ENCODE measurements at regions not wholly inside any gene's neighbourhood (a gene's known extent, or its start where the extent isn't known, plus 50 kb on each side); places are given as distances from the start of the nearest gene placed in this dataset.

DNA sequence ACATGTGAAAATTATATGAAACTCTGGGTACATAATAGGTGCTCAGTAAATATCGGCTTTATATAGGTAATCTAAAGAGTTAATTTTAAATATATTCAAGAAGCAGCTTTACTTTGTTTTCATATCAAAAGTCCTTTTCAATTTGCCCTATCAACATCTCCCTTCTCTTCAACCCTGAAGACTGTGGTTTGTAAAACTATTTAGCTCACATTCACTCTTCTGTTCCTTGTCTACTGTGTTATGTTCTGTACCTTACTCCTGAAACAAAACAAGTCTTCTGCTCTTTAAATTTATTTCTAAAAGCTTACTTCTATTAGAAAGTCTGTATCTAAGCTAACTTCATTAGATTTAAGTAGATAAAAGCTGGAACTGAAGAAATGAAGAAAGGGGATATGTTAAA, 301.7 kb upstream of the PMFBP1 start:
- H4K20me1 ChIP-seq (ENCODE audit: insufficient read depth, low read length), result no peaks in the 10 kb centered on the region
- H3K27me3 ChIP-seq (ENCODE audit: control insufficient read depth in 2 of 2, insufficient read depth in 2 of 2, low read length in 2 of 2), result no peaks in the 10 kb centered on the region
- TF ChIP-seq, protein P1, sequence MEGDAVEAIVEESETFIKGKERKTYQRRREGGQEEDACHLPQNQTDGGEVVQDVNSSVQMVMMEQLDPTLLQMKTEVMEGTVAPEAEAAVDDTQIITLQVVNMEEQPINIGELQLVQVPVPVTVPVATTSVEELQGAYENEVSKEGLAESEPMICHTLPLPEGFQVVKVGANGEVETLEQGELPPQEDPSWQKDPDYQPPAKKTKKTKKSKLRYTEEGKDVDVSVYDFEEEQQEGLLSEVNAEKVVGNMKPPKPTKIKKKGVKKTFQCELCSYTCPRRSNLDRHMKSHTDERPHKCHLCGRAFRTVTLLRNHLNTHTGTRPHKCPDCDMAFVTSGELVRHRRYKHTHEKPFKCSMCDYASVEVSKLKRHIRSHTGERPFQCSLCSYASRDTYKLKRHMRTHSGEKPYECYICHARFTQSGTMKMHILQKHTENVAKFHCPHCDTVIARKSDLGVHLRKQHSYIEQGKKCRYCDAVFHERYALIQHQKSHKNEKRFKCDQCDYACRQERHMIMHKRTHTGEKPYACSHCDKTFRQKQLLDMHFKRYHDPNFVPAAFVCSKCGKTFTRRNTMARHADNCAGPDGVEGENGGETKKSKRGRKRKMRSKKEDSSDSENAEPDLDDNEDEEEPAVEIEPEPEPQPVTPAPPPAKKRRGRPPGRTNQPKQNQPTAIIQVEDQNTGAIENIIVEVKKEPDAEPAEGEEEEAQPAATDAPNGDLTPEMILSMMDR (IDR thresholded peaks at IDR 0.05), result no peak
- intact Hi-C loops (cut with micrococcal nuclease), result no loop called here
- no CpG with 5 or more reads among the region's 1 CpG for WGBS (ENCODE audit: insufficient coverage)
- no peak overlapping the region for H3K27ac ChIP-seq (ENCODE audit: low read depth in 1 of 2, low read length in 2 of 2)
- no peak for DNase-seq
- no peak overlapping the region for H2AFZ ChIP-seq (ENCODE audit: insufficient read depth, low read depth, low read length, poor library complexity, severe bottlenecking)
- no peaks in the 10 kb centered on the region for H3K79me2 ChIP-seq (ENCODE audit: insufficient read depth, low read length)
- H3K9ac ChIP-seq (ENCODE audit: insufficient read depth, low read length, poor library complexity, severe bottlenecking), result no peak overlapping the region
- no peak overlapping the region for H3K4me3 ChIP-seq (replicated peaks in 1 of 3; ENCODE audit: low read depth in 2 of 3, low read length in 3 of 3)
- H3K4me2 ChIP-seq (replicated peaks; ENCODE audit: extremely low read depth, low read length, poor library complexity, severe bottlenecking), result no peak overlapping the region
- Mint-ChIP-seq H3K27ac (no peak overlapping the region), H3K27me3 (ENCODE audit: low read depth in 3 of 3) (no peaks in the 10 kb centered on the region), H3K9me3 (no peaks in the 10 kb centered on the region), H3K4me1 (no peaks in the 10 kb centered on the region), H3K4me3 (no peak overlapping the region), H3K36me3 (peaks cover 0 to 4% of the 10 kb centered on the region in 2 donors)
- H3K9me3 ChIP-seq (replicated peaks in 1 of 2; ENCODE audit: control insufficient read depth in 1 of 2, insufficient read depth in 1 of 2, low read length in 2 of 2), result no peaks in the 10 kb centered on the region
- H3K36me3 ChIP-seq (replicated peaks in 1 of 2; ENCODE audit: control insufficient read depth in 1 of 2, insufficient read depth in 2 of 2, low read length in 2 of 2), result no peaks in the 10 kb centered on the region
- H3K4me1 ChIP-seq (ENCODE audit: control insufficient read depth in 1 of 2, insufficient read depth in 2 of 2, low read length in 2 of 2), result no peaks in the 10 kb centered on the region

DNA sequence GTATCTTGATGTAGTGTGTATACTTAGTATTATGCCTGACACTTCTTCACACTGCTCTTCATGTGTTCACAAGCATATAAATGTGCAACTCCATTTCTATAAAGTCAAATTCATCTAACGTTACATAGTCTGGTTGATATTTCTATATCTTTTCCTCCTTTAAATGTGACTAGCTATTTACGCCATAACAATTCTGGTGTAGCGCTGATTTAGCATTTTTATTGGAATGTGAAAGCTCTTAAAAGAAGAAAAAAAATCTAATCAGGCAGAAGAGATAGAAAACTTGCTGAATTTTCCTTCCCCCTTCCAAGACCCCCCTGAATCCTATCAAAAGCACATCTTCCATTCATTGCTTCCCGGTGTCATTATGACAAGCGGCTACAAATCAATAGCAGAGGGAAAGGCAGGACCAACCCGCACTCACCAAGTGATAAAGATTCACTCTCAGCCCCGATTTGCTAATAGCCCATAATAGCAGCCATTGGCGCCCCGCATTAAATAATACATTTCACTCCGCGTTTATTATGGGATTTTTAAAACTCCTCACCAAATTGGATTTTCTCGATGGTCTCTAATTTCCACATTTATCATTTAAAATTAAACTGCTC, 299.5 kb upstream of the PMFBP1 start:
- no peaks in the 10 kb centered on the region for H3K36me3 ChIP-seq (replicated peaks in 1 of 2; ENCODE audit: control insufficient read depth in 1 of 2, insufficient read depth in 2 of 2, low read length in 2 of 2)
- H3K27ac ChIP-seq (ENCODE audit: low read depth in 1 of 2, low read length in 2 of 2), result no peak overlapping the region
- no CpG with 5 or more reads among the region's 12 CpGs for WGBS (ENCODE audit: insufficient coverage)
- H4K20me1 ChIP-seq (ENCODE audit: insufficient read depth, low read length), result no peaks in the 10 kb centered on the region
- Mint-ChIP-seq H3K4me1 (no peaks in the 10 kb centered on the region), H3K9me3 (no peaks in the 10 kb centered on the region), H3K27me3 (ENCODE audit: low read depth in 3 of 3) (no peaks in the 10 kb centered on the region), H3K27ac (no peak overlapping the region), H3K36me3 (no peaks in the 10 kb centered on the region), H3K4me3 (no peak overlapping the region)
- no peaks in the 10 kb centered on the region for H3K4me1 ChIP-seq (ENCODE audit: control insufficient read depth in 1 of 2, insufficient read depth in 2 of 2, low read length in 2 of 2)
- H2AFZ ChIP-seq (ENCODE audit: insufficient read depth, low read depth, low read length, poor library complexity, severe bottlenecking), result no peak overlapping the region
- H3K27me3 ChIP-seq (ENCODE audit: control insufficient read depth in 2 of 2, insufficient read depth in 2 of 2, low read length in 2 of 2), result no peaks in the 10 kb centered on the region
- H3K9ac ChIP-seq (ENCODE audit: insufficient read depth, low read length, poor library complexity, severe bottlenecking), result no peak overlapping the region
- no peaks in the 10 kb centered on the region for H3K79me2 ChIP-seq (ENCODE audit: insufficient read depth, low read length)
- TF ChIP-seq, protein P1 (IDR thresholded peaks at IDR 0.05), result no peak
- no peak for DNase-seq
- no peak overlapping the region for H3K4me2 ChIP-seq (replicated peaks; ENCODE audit: extremely low read depth, low read length, poor library complexity, severe bottlenecking)
- no peak overlapping the region for H3K4me3 ChIP-seq (replicated peaks in 1 of 3; ENCODE audit: low read depth in 2 of 3, low read length in 3 of 3)
- intact Hi-C loops (cut with micrococcal nuclease), result no loop called here
- H3K9me3 ChIP-seq (replicated peaks in 1 of 2; ENCODE audit: control insufficient read depth in 1 of 2, insufficient read depth in 1 of 2, low read length in 2 of 2), result no peaks in the 10 kb centered on the region
